OCI-LY3 (cell line): ENCODE measurements at regions not wholly inside any gene's neighbourhood (a gene's known extent, or its start where the extent isn't known, plus 50 kb on each side); places are given as distances from the start of the nearest gene placed in this dataset.

Experiments used
- EZH2phosphoT487 ChIP-seq: fragments of 200-600 bp; shearing (Covaris generic); IDR thresholded peaks from 2 replicates; pipeline ENCODE4 v1.6.1; 2018; ENCODE audit warnings: antibody characterized with exemption, mixed run types, low read depth
- TF ChIP-seq, protein P1 (sequence below): fragments of 200-600, 300-600 bp; sonication (generic); IDR thresholded peaks from 2 replicates; pipeline ENCODE4 v1.5.1; 2014; ENCODE audit warnings: antibody characterized with exemption, low read length, low read depth

DNA sequence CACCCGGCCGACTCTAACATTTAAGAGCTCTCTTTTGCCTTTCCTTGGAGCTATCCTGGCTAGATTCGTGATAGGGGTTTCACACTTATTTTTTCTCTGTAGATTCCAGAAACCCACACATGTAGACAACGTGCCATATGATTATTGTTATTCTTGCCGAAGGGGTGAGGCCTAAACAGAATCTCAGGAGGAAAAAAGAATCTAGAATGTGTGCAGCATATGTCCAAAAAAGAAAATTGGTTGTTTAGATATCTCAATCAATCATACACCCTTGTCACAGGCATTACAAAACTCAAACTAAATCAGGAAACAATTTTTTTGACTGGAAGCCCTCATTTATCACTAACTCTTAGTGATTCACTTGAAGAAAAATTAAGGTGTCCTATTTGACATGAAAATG lies 66.9 kb upstream of the TGM3 start:
- TF ChIP-seq, protein P1, sequence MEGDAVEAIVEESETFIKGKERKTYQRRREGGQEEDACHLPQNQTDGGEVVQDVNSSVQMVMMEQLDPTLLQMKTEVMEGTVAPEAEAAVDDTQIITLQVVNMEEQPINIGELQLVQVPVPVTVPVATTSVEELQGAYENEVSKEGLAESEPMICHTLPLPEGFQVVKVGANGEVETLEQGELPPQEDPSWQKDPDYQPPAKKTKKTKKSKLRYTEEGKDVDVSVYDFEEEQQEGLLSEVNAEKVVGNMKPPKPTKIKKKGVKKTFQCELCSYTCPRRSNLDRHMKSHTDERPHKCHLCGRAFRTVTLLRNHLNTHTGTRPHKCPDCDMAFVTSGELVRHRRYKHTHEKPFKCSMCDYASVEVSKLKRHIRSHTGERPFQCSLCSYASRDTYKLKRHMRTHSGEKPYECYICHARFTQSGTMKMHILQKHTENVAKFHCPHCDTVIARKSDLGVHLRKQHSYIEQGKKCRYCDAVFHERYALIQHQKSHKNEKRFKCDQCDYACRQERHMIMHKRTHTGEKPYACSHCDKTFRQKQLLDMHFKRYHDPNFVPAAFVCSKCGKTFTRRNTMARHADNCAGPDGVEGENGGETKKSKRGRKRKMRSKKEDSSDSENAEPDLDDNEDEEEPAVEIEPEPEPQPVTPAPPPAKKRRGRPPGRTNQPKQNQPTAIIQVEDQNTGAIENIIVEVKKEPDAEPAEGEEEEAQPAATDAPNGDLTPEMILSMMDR = no peak
- TF ChIP-seq EZH2phosphoT487 = no peak
